ENCODE measurements at regions not wholly inside any gene's neighbourhood (a gene's known extent, or its start where the extent isn't known, plus 50 kb on each side); places are given as distances from the start of the nearest gene placed in this dataset.

- Mint-ChIP-seq H3K36me3 (ENCODE audit: insufficient read depth) (no peaks in the 10 kb centered on the region), H3K9me3 (ENCODE audit: low read depth) (no peaks in the 10 kb centered on the region), H3K27me3 (peaks cover 14% of the 10 kb centered on the region), H3K27ac (no peak overlapping the region), H3K4me3 (ENCODE audit: low read depth) (no peak overlapping the region), H3K4me1 (ENCODE audit: low read depth) (no peaks in the 10 kb centered on the region)
- no peak for DNase-seq (ENCODE audit: low spot score, unreplicated experiment)
- TF ChIP-seq CTCF (IDR thresholded peaks at IDR 0.05; ENCODE audit: unreplicated experiment): no peak
Measured at GRCh38 chr4:152244659-152245058, 291.2 kb downstream of the FBXW7 start.

GRCh38 chr4:152243896-152244595 is 291.8 kb downstream of the FBXW7 start:
- H3K27ac Mint-ChIP-seq: no peak overlapping the region
- no peaks in the 10 kb centered on the region for H3K9me3 Mint-ChIP-seq (ENCODE audit: low read depth)

GRCh38 chr4:152243206-152243605 is 292.7 kb downstream of the FBXW7 start:
- DNase-seq (ENCODE audit: low spot score, unreplicated experiment): no peak
- no peaks in the 10 kb centered on the region for H3K9me3 Mint-ChIP-seq (ENCODE audit: low read depth)
- no peaks in the 10 kb centered on the region for H3K4me1 Mint-ChIP-seq (ENCODE audit: low read depth)
- TF ChIP-seq CTCF (IDR thresholded peaks at IDR 0.05; ENCODE audit: unreplicated experiment): no peak
- H3K27me3 Mint-ChIP-seq: peaks cover 14% of the 10 kb centered on the region
- H3K36me3 Mint-ChIP-seq (ENCODE audit: insufficient read depth): no peaks in the 10 kb centered on the region
- H3K27ac Mint-ChIP-seq: no peak overlapping the region
- H3K4me3 Mint-ChIP-seq (ENCODE audit: low read depth): no peak overlapping the region

More at GRCh38 chr4:152243896-152244595, 291.8 kb downstream of the FBXW7 start:
- Mint-ChIP-seq H3K27me3 (peaks cover 14% of the 10 kb centered on the region), H3K4me1 (ENCODE audit: low read depth) (no peaks in the 10 kb centered on the region), H3K36me3 (ENCODE audit: insufficient read depth) (no peaks in the 10 kb centered on the region), H3K4me3 (ENCODE audit: low read depth) (no peak overlapping the region)
- DNase-seq (ENCODE audit: low spot score, unreplicated experiment): no peak
- TF ChIP-seq CTCF (IDR thresholded peaks at IDR 0.05; ENCODE audit: unreplicated experiment): no peak

DNA sequence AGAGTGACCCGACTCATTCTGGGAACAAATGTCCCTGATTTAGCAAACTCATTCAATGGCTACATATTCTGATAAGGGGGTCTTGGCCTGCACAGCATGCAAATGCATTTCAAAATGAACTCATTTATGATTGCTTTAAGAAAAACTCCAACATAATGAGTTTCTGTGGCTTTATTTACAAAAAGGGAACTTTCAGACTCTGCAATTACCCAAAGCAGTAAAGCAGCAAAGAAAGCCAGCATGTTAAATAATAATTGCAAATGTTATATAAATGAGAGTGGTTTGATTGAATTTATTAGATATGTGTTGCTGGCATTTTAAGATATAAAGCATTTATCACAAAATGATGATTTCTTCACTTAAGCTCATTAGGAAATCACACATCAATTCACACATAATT is 295.7 kb downstream of the FBXW7 start:
- Mint-ChIP-seq H3K4me3 (ENCODE audit: low read depth) (no peak overlapping the region), H3K27ac (no peak overlapping the region), H3K4me1 (ENCODE audit: low read depth) (no peaks in the 10 kb centered on the region), H3K9me3 (ENCODE audit: low read depth) (no peaks in the 10 kb centered on the region), H3K27me3 (peaks cover 6% of the 10 kb centered on the region), H3K36me3 (ENCODE audit: insufficient read depth) (no peaks in the 10 kb centered on the region)
- TF ChIP-seq CTCF (IDR thresholded peaks at IDR 0.05; ENCODE audit: unreplicated experiment): no peak
- DNase-seq (ENCODE audit: low spot score, unreplicated experiment): no peak

DNA sequence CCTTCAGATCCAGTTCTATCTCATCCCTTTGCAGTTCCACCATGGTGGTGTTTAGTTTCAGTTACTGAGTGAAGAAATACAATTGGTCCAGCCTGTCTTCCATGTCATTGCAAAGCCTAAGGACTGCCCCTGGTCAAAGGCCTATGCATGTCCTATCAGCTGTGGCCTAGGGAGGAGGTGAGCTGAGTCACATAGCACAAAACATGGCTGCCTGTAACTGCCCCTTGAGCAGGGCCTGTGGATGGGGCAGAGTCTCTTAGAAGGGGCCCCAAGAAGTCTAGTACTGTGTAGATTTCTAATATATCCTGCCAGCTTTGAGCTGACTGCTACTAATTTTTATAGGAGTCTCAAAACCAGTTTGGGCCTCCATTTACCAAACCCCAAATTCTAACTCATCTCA is 296.7 kb downstream of the FBXW7 start:
- no peak for TF ChIP-seq CTCF (IDR thresholded peaks at IDR 0.05; ENCODE audit: unreplicated experiment)
- Mint-ChIP-seq H3K4me3 (ENCODE audit: low read depth) (no peak overlapping the region), H3K4me1 (ENCODE audit: low read depth) (no peaks in the 10 kb centered on the region), H3K27ac (no peak overlapping the region), H3K9me3 (ENCODE audit: low read depth) (no peaks in the 10 kb centered on the region), H3K36me3 (ENCODE audit: insufficient read depth) (no peaks in the 10 kb centered on the region), H3K27me3 (peaks cover 6% of the 10 kb centered on the region)
- DNase-seq (ENCODE audit: low spot score, unreplicated experiment): no peak

All from progenitor cell of endocrine pancreas (in vitro differentiated cells).